NCI-H510A (cell line): ENCODE measurements at regions not wholly inside any gene's neighbourhood (a gene's known extent, or its start where the extent isn't known, plus 50 kb on each side); places are given as distances from the start of the nearest gene placed in this dataset.
"Not testable (repeated sequence)": the region's sequence is repeated elsewhere in the genome, so short reads cannot be mapped to it uniquely, and the experiment has no call there.

Experiments used
- DNase-seq: peaks from one replicate; lab custom pipeline; 2025; lab: John Stamatoyannopoulos, UW

DNA sequence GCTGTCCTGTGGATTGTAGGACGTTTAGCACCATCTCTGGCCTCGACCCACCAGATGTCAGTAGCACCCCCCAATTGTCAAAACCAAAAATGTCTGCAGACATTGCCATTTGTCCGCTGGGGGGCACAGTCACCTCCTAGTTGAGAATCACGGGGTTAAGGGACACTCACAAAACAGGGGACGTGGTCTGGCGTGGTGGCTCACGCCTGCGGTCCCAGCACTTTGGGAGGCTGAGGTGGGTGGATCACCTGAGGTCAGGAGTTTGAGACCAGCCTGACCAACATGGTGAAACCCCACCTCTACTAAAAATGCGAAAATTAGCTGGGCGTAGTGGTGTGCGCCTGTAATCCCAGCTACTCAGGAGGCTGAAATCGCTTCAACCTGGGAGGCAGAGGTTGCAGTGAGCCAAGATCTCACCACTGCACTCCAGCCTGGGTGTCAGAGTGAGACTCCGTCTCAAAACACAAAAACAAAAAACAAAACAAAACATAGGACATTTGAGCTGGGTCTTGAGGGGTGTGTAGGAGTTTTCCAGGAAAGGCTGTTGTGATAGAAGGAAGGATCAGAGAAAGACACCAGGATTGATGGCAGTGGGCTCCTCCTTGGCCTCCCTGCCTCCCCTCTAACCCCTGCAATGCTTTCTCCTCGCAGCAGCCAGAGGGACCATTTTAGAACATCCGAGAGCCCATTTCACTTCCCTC, 171.8 kb upstream of the GSE1 start:
- no peak for DNase-seq

- no peak for DNase-seq
Measured at GRCh38 chr16:85441890-85442670, 171.0 kb upstream of the GSE1 start.

DNA sequence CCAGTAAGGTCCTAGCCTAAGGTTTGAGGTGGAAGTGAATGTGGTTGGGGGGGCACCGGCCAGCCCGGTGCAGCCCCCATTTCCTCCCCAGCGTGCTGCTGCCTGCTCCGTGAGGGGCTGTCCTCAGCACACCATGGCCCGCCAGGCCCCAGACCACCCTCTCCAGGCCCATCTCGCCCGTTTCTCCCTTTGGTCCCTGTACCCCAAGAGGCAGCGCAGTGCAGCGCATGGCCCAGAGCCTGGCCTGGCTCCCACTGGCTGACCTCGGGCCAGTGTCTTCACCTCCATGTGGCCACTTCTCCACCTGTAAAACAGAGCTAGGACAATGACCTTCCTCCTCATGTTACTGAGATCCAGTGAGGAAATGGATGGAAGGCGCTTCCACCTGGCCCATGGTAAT, 170.0 kb upstream of the GSE1 start:
- DNase-seq, result no peak

GRCh38 chr16:85443531-85443930, 169.6 kb upstream of the GSE1 start:
- DNase-seq, result no peak

DNA sequence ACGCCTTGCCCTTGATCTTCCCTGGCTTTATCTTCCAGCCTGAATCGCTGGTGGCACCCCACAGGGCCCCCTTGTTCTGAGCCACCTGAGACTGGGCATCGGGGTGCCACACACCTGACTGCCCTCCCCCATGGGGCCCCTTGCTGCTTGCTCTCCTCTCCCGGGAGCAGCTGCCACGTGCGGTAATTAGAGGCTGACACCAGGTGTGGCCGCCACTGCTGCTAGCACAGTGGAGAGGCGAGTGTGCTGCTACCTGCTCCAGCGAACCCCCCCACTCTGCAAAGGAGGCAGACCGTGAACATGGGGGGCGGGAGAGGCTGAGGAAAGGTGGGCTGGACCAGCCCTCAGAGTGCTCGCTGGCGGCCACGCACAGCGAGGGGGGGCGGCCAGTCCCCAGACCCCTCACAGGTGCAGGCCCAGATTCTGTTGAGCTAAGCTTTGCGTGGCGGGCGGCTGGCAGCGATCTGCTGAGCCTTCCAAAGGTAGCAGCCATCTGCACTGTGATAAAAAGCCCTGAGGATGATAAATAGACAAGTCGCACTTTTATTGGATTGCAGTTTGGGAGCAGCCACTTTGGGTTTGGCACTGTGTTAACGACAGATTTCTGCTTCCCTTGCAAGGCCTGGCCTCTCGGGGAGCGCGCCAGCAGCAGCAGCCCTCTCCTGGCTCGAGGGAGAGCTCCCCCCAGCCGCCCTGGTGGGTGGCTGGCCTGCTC, 167.9 kb upstream of the GSE1 start:
- DNase-seq, result peak; percentile 79

DNA sequence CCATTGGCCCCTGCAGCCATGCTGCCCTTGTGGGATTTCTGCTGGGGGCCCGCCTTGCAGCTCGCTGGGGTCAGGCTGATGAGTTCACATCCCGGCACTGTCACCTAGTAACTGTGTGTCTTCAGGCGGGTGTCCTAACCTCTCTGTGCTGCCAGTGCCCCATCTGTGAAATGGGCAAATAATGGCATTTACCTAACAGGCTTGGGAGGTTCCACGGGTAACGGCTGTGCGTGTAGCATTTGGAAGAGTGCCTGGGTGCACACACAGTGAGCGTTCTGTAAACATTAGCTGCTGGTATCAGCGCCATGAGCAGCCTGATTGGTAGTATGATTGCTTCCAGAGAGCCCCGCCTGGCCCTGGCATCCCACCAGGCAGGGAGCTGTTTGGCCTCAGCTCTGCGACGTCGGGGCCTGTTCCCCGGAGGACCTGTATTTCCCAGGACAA, 167.3 kb upstream of the GSE1 start:
- DNase-seq, result no peak

DNA sequence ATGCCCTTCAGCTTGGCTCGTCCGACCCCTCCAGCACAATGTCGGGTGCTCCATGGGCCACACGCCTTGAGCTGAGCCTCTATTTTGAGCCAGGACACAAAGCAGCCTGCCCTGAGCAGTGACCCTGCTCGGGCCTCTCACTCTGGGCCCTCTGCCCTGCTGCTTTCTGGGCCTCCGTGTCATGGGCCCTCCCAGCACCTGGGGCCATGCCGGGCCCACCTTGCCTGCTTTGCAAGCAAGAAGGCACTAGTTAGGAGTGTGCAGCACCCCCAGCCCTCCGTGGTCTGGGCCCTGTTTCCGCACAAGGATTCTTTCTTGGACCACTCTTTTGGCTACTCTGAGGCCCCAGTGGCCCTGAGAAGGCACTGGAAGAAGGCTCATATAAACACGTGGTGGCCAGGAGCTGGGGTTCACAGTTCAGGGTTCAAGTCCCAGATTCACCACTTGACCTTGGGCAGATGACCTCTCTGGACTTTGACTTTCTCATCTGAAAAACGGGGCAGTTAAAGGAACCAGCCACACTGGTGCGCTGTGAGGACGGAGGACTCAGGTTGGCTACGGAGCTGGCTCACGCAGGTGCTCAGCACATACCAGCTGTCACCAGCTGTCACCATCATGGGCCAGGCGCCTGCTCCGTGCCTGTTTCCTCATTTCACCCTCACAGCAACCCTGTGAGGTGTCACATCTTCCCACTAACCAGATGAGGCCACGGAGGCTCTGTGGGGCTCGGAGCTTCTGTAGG, 166.0 kb upstream of the GSE1 start:
- DNase-seq, result no peak

GRCh38 chr16:85447693-85448313, 165.3 kb upstream of the GSE1 start:
- DNase-seq, result no peak

DNA sequence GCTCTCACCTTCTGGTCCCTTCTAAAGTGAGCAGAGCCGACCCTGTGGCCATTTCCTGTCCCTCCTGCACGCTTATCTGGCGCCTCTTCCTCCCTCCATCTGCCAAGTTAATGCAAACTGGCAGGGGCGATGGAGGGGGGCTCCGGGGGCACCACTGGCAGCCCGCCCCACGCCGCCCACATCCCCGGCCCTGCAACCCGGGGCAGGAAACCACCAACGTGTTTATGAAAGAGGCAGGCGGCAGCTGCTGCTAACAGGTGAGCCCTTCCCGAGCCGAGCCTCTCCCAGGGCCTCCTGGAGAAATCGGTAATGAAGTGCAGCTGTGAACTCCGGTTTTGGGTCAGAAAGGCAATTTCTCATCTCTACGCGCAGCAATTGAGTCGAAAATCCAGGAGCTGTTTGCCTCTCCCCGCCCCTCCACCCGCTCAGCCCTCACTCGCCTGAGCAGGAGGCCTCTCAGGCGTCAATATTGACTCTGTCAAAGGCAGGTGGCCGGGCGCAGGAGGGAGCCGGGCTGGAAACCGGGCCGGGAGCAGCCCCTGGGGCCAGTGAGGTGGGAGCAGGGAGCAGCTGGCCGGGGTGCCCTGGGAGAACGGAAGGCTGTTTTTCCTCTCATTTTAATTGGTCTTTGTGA, 164.4 kb upstream of the GSE1 start:
- DNase-seq, result peak; percentile 90

DNA sequence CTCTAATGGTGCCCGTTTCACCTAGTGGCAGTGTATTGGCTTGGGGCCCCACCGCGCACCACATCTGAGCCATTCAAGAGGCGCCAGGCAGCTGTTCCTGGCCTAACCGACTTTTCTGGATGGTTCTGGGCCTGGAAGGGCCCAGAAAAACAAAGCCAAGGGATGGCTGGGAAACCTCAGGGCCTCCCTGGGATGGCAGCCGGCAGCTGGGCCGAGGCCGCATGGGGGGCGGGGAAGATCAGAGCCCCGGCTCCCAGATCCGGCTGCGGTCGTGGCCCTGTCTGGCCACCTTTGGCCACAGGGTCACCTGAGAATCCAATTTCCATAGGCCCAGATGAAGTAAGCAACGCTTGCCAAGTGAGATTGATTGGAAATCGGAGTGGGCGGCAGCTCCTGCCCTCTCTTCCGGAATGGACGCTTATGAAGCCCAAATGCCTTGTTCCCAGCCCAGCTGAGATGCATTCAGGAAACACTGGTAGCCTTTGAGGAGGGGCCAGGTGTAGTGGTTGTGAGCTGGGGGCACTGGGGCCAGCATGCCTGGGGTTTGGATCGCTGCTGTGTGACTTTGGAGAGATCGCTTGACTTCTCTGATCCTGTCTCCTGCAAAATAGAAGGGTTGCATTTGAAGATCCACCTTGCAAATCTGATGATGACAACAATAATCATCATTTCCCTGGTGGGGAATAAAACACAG, 163.8 kb upstream of the GSE1 start:
- DNase-seq, result peak; percentile 90

DNA sequence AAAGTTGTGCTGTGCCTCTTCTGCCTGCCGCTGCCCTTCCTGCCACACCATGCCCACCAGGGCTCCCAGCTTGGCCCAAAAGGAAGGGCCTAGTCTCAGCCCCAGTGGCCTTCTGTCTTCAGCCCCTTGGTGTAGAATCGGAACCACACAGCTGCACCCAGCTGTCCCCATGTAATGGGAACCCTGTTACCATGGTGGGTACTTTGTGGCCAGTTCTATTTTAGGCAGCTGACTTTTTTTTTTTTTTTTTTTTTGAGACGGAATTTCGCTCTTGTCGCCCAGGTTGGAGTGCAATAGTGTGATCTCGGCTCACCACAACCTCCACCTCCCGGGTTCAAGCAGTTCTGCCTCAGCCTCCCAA, 163.3 kb upstream of the GSE1 start:
- no peak for DNase-seq

DNA sequence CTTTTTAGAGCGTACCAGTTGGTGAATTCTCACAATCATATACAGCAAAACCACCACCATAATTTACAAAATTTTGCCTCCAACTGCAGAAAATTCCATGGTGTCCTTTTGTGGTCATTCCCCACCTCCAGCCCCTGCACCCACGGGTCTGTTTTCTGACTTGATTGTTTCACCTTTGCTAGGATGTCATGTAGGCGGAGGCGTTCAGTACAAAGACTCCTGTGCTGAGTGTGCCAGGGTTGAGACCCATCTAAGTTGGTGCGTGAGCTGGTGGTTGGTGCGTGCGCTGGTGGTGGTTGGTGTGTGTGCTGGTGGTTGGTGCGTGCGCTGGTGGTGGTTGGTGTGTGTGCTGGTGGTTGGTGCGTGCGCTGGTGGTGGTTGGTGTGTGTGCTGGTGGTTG, 162.0 kb upstream of the GSE1 start:
- DNase-seq, result not testable (repeated sequence)

- DNase-seq, result no peak
Measured at GRCh38 chr16:85451641-85452363, 161.3 kb upstream of the GSE1 start.

GRCh38 chr16:85452364-85453193, 160.5 kb upstream of the GSE1 start:
- no peak for DNase-seq

DNA sequence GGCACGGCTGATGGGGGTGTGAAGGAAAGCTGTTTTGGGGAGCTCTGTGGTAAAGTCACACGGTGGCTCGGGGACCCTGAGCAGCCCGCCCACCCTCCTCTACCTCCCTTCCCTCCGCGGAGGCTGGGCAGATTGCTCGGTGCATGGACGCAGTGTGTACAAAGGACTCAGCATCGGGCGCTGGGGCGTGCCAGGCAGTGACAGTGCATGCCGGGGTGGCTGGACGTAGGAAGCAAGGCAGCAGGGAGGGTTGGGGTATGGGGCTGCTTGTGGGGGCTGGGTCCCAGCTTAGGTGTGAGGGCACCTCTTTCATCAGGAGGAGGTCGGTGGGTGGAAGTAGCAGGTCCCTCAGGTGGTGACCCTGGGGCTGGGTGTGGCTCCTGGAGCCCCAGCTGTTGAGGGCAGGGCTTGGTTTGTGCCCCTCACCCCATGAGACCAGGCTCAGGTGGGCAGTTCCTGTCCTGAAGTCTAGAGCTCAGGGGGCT, 159.9 kb upstream of the GSE1 start:
- no peak for DNase-seq

DNA sequence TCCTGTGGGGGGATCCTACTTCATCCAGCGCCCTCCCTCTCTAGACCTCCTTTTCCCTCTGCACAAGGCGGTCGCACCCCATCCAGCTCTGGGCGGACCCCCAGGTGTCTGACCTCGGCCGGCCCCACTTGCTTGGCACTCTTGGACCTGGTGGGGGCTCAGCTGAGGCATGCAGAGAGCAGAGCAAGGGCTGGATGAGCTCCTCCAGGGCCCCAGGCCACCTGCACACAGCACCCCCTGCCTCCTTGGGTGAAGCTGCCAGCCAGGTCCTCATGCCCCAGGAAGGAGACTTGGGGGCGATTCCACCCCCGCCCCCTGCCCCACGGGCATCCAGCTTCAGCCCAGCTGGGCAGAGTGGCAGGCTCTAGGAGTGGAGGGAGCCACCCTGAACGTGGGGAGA, 159.4 kb upstream of the GSE1 start:
- DNase-seq, result no peak

- DNase-seq, result no peak
Measured at GRCh38 chr16:85454171-85454872, 158.8 kb upstream of the GSE1 start.

DNA sequence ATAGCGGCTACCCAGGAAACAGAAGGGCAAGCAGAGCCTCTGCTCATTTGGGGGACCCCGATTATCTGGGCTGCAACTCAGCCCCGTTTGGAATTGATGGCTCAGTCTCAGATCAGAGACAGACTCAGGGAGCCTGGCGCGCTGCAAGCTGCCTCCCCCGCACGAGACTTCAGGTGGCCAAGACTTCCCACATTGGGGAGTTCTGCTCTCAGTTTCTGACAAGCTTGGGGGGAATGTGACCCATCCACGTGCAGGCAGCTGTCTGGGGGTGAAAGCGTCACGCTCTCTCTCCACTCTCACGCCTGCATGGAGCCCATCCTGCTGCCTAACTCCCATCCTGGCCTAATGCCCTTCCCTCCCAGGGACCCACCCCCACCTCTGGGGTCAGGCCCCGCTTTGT, 157.6 kb upstream of the GSE1 start:
- DNase-seq, result no peak
